Neural progenitor cell (in vitro differentiated cells): ENCODE measurements at regions not wholly inside any gene's neighbourhood (a gene's known extent, or its start where the extent isn't known, plus 50 kb on each side); places are given as distances from the start of the nearest gene placed in this dataset.

ENCODE experiments used
- EZH2 ChIP-seq: fragments of 200-600 bp; sonication (generic); IDR thresholded peaks from 2 replicates; pipeline ENCODE4 v1.6.1; 2017; ENCODE audit warnings: antibody characterized with exemption, mild to moderate bottlenecking, moderate library complexity
- EZH2phosphoT487 ChIP-seq: fragments of 200-600 bp; sonication (generic); IDR thresholded peaks from 2 replicates; pipeline ENCODE4 v1.6.1; 2017; ENCODE audit warnings: antibody characterized with exemption

DNA sequence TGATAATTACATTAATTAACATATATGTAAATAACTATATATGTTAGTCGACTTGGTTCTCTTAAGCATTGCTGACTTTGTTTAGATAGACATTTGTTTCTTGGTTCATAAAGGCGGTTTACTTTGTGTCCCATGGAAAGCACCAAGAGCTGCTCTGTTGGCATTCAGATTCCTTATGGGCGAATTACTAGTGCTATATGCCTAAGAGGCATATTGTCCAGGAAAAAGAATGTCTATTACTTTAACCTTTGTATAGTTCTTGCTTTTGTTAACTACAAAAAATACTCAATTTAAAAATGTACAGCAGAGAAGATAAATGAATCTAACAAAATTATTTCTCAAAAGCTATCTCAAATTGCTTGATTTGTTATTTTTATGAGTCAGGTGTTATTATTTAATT lies 532.8 kb downstream of the FAT4 start:
- no peak for TF ChIP-seq EZH2phosphoT487
- TF ChIP-seq EZH2 = no peak
